ENCODE measurements at regions not wholly inside any gene's neighbourhood (a gene's known extent, or its start where the extent isn't known, plus 50 kb on each side); places are given as distances from the start of the nearest gene placed in this dataset.

- TF ChIP-seq EZH2 (optimal IDR thresholded peaks at IDR 0.05; ENCODE audit: low read depth, low read length) (no peak), CTCF (IDR thresholded peaks at IDR 0.05; ENCODE audit: low read length) (no peak), EZH2phosphoT487 (IDR thresholded peaks at IDR 0.05; ENCODE audit: low read length) (no peak)
These were observed 215.8 kb upstream of the SMLR1 start for GRCh38 chr6:130611366-130611765.

Measured in MM.1S (cell line).